Glutamatergic neuron (in vitro differentiated cells): ENCODE measurements at regions not wholly inside any gene's neighbourhood (a gene's known extent, or its start where the extent isn't known, plus 50 kb on each side); places are given as distances from the start of the nearest gene placed in this dataset.

Experiments used
- DNase-seq: peaks from one replicate; pipeline ENCODE4 v3.0.0; 2022
- H3K27ac Mint-ChIP-seq: one replicate; pipeline ENCODE4 v1.8.0; 2020; ENCODE audit warnings: mild to moderate bottlenecking, mixed read lengths, inconsistent platforms; ENCODE audit not compliant: unreplicated experiment
- H3K27me3 Mint-ChIP-seq: one replicate; pipeline ENCODE4 v1.8.0; 2020; ENCODE audit warnings: mild to moderate bottlenecking, moderate library complexity, mixed read lengths, inconsistent platforms; ENCODE audit not compliant: unreplicated experiment
- H3K36me3 Mint-ChIP-seq: one replicate; pipeline ENCODE4 v1.8.0; 2020; ENCODE audit warnings: mild to moderate bottlenecking, mixed read lengths, inconsistent platforms; ENCODE audit not compliant: unreplicated experiment
- H3K4me1 Mint-ChIP-seq: one replicate; pipeline ENCODE4 v1.8.0; 2020; ENCODE audit warnings: mild to moderate bottlenecking, low read depth, mixed read lengths, inconsistent platforms; ENCODE audit not compliant: unreplicated experiment
- H3K4me3 Mint-ChIP-seq: one replicate; pipeline ENCODE4 v1.8.0; 2020; ENCODE audit warnings: mild to moderate bottlenecking, mixed read lengths, inconsistent platforms; ENCODE audit not compliant: unreplicated experiment
- H3K9me3 Mint-ChIP-seq: one replicate; pipeline ENCODE4 v1.8.0; 2020; ENCODE audit warnings: mild to moderate bottlenecking, moderate library complexity, mixed read lengths, inconsistent platforms; ENCODE audit not compliant: unreplicated experiment
- TF ChIP-seq, protein P1 (sequence below): fragments of 200-600 bp; sonication (generic); IDR thresholded peaks from one replicate; pipeline ENCODE4 v1.5.0; 2021; ENCODE audit not compliant: partially characterized antibody, unreplicated experiment

GRCh38 chr18:78292618-78293380 lies 686.8 kb upstream of the SALL3 start:
- TF ChIP-seq, protein P1, sequence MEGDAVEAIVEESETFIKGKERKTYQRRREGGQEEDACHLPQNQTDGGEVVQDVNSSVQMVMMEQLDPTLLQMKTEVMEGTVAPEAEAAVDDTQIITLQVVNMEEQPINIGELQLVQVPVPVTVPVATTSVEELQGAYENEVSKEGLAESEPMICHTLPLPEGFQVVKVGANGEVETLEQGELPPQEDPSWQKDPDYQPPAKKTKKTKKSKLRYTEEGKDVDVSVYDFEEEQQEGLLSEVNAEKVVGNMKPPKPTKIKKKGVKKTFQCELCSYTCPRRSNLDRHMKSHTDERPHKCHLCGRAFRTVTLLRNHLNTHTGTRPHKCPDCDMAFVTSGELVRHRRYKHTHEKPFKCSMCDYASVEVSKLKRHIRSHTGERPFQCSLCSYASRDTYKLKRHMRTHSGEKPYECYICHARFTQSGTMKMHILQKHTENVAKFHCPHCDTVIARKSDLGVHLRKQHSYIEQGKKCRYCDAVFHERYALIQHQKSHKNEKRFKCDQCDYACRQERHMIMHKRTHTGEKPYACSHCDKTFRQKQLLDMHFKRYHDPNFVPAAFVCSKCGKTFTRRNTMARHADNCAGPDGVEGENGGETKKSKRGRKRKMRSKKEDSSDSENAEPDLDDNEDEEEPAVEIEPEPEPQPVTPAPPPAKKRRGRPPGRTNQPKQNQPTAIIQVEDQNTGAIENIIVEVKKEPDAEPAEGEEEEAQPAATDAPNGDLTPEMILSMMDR: no peak
- DNase-seq: no peak
- Mint-ChIP-seq H3K27ac (no peak overlapping the region), H3K4me1 (no peaks in the 10 kb centered on the region), H3K27me3 (no peaks in the 10 kb centered on the region), H3K9me3 (no peaks in the 10 kb centered on the region), H3K4me3 (no peak overlapping the region), H3K36me3 (no peaks in the 10 kb centered on the region)

DNA sequence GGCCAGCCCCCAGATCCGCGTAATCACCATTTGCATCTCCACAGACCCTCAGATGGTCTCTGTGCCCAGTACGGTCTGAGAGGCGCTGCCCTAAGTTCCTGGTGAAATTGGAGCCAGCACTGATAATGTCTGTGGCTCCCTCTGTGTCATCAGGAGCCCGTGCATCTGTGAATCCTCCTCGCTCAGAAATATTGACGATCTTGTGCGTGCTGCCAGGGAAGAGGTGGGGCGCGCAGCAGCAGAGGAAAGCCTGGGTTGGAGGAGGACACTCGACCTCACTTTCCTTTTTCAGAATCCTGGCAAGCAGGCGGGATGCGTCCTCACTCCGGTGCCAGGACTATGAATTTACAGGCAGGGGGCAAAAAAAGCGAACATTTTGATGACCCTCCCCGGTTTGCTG lies 686.1 kb upstream of the SALL3 start:
- no peaks in the 10 kb centered on the region for H3K4me1 Mint-ChIP-seq
- H3K27ac Mint-ChIP-seq: no peak overlapping the region
- H3K27me3 Mint-ChIP-seq: no peaks in the 10 kb centered on the region
- DNase-seq: no peak
- no peaks in the 10 kb centered on the region for H3K36me3 Mint-ChIP-seq
- no peaks in the 10 kb centered on the region for H3K9me3 Mint-ChIP-seq
- peak overlapping the region; percentile 43 for H3K4me3 Mint-ChIP-seq
- TF ChIP-seq, protein P1: no peak

- Mint-ChIP-seq H3K4me1 (no peaks in the 10 kb centered on the region), H3K27ac (no peak overlapping the region), H3K36me3 (no peaks in the 10 kb centered on the region), H3K27me3 (no peaks in the 10 kb centered on the region), H3K9me3 (no peaks in the 10 kb centered on the region), H3K4me3 (peak overlapping the region; percentile 43)
- no peak for DNase-seq
- TF ChIP-seq, protein P1: no peak
These were observed 685.6 kb upstream of the SALL3 start for GRCh38 chr18:78293940-78294541.

DNA sequence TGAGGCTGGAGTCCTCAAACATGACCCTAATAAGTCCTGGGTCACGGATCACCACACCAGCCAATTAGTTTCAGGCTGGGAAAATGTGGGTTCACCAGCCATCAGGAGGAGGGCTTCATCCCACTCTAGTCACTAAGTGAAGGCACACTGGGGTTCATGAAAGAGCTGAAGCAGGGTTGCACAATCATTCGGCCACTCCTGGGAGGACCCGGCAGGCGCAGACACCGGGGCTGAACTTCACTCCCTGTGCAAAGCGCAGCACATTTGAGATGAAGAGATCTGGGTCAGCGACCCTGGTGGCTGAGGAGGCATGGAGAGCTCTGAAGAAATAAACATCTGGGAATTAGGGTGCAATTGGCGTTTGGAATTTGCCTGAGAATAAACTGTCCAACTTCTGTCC lies 684.4 kb upstream of the SALL3 start:
- no peaks in the 10 kb centered on the region for H3K4me1 Mint-ChIP-seq
- no peaks in the 10 kb centered on the region for H3K36me3 Mint-ChIP-seq
- H3K9me3 Mint-ChIP-seq: no peaks in the 10 kb centered on the region

More for the DNA sequence above, 684.4 kb upstream of the SALL3 start:
- DNase-seq: no peak
- Mint-ChIP-seq H3K27me3 (no peaks in the 10 kb centered on the region), H3K4me3 (no peak overlapping the region), H3K27ac (no peak overlapping the region)
- TF ChIP-seq, protein P1: no peak
